HepG2 (cell line): ENCODE measurements at regions not wholly inside any gene's neighbourhood (a gene's known extent, or its start where the extent isn't known, plus 50 kb on each side); places are given as distances from the start of the nearest gene placed in this dataset.

Experiments used
- ATAC-seq: fragments of 200-7000 bp; cut with Tn5 transposase; 3 replicates; pipeline ENCODE4 v1.9.1; 2020; ENCODE audit warnings: mild to moderate bottlenecking, moderate library complexity
- BruUV-seq: library from RNA; stranded (reverse); fragments of 400-500 nt; replicated peaks from 2 replicates; lab custom pipeline; 2021; lab: Mats Ljungman, UMichigan
- CTCF ChIA-PET: fragments of 300-600 bp; formaldehyde crosslinking; extraction: SDS; loops from one replicate; lab custom pipeline; 2021; ENCODE audit warnings: low total read pairs, inconsistent platforms, low intra/inter-chr PET ratio; lab: Yijun Ruan, JAX
- POLR2A ChIA-PET: fragments of 350-600 bp; sonication (Branson Sonifier 250); formaldehyde crosslinking; loops from one replicate; lab custom pipeline; 2020; ENCODE audit warnings: antibody characterized with exemption, inconsistent platforms; lab: Yijun Ruan, JAX
- DNase-seq: peaks from one replicate; pipeline ENCODE4 v3.0.0-alpha.2; 2015; ENCODE audit warnings: low spot score
- FAIRE-seq: peaks from 3 replicates; lab custom pipeline; 2011; peaks lifted over from hg19 to GRCh38; lab: Jason Lieb, UNC
- H2AFZ ChIP-seq: one replicate; pipeline ENCODE4 v1.6.1; 2011; ENCODE audit warnings: low read length, inconsistent platforms
- H3K27ac ChIP-seq: fragments of 300-600 bp; 3 replicates; pipeline ENCODE4 v1.8.0; 2011; ENCODE audit warnings: mixed run types, mild to moderate bottlenecking, mixed read lengths, low read length, inconsistent platforms; ENCODE audit not compliant: insufficient read depth; ENCODE audit errors: extremely low read length
- H3K27me3 ChIP-seq, 2 experiments: fragments of 200-600 bp in 1 of 2; 2 replicates in 1 of 2; 3 replicates in 1 of 2; pipeline versions ENCODE4 v1.6.0 to v1.8.0; 2011; ENCODE audit warnings: low read length in 2 of 2, mild to moderate bottlenecking in 2 of 2, moderate library complexity in 2 of 2, inconsistent platforms in 1 of 2; ENCODE audit not compliant: insufficient read depth in 2 of 2, control insufficient read depth in 1 of 2
- H3K36me3 ChIP-seq, 2 experiments: fragments of 200-600 bp in 1 of 2; replicated peaks in 1 of 2; 2 replicates in 1 of 2; 3 replicates in 1 of 2; pipeline versions ENCODE4 v1.5.1 to v1.8.0; 2011; ENCODE audit warnings: low read length in 2 of 2, inconsistent platforms in 1 of 2; ENCODE audit not compliant: insufficient read depth in 2 of 2, control insufficient read depth in 1 of 2
- H3K4me1 ChIP-seq: 2 replicates; pipeline ENCODE4 v1.5.1; 2012; ENCODE audit warnings: low read length, inconsistent platforms; ENCODE audit not compliant: insufficient read depth
- H3K4me2 ChIP-seq: 2 replicates; pipeline ENCODE4 v1.6.0; 2011; ENCODE audit warnings: low read depth, low read length, inconsistent platforms
- H3K4me3 ChIP-seq, 3 experiments: fragments of 200-600 bp in 1 of 3; sonication (generic), shearing (Covaris generic) in 1 of 3; replicated peaks in 1 of 3; 2 replicates each; pipeline ENCODE4 v1.5.1; 2011 to 2016; ENCODE audit warnings: low read length in 3 of 3, inconsistent platforms in 2 of 3, low read depth in 2 of 3, mild to moderate bottlenecking in 2 of 3, control low read depth in 1 of 3, mixed read lengths in 1 of 3; ENCODE audit not compliant: insufficient read depth in 1 of 3
- H3K79me2 ChIP-seq: one replicate; pipeline ENCODE4 v1.6.1; 2011; ENCODE audit warnings: low read length, inconsistent platforms; ENCODE audit not compliant: insufficient read depth
- H3K9ac ChIP-seq: 2 replicates; pipeline ENCODE4 v1.6.0; 2011; ENCODE audit warnings: mild to moderate bottlenecking, low read depth, low read length, inconsistent platforms; ENCODE audit not compliant: insufficient read depth
- H3K9me3 ChIP-seq: 2 replicates; pipeline ENCODE4 v1.5.1; 2012; ENCODE audit warnings: mild to moderate bottlenecking, low read length
- H4K20me1 ChIP-seq: 2 replicates; pipeline ENCODE4 v1.6.0; 2011; ENCODE audit warnings: inconsistent platforms, mild to moderate bottlenecking, low read length, moderate library complexity; ENCODE audit not compliant: insufficient read depth
- CREB3 ChIP-seq: sonication (generic); formaldehyde crosslinking; IDR thresholded peaks from 2 replicates; pipeline ENCODE4 v1.5.0; 2020; ENCODE audit warnings: missing genetic modification reagents
- ELF1 ChIP-seq: sonication (generic); formaldehyde crosslinking; IDR thresholded peaks from 2 replicates; pipeline ENCODE4 v1.4.0; 2020; ENCODE audit warnings: missing genetic modification reagents
- HMG20B ChIP-seq: conservative IDR thresholded peaks from 2 replicates; pipeline ENCODE4 v1.6.1; 2016; ENCODE audit warnings: missing genetic modification reagents, missing compliant biosample characterization
- MAFK ChIP-seq, 2 experiments: IDR thresholded peaks in 1 of 2; conservative IDR thresholded peaks in 1 of 2; 2 replicates each; pipeline ENCODE4 v1.6.1; 2011; ENCODE audit warnings: improper control_type of control experiment in 2 of 2, low read length in 2 of 2
- POGZ ChIP-seq: sonication (generic); formaldehyde crosslinking; IDR thresholded peaks from 2 replicates; pipeline ENCODE4 v1.4.0; 2020; ENCODE audit warnings: mild to moderate bottlenecking, missing genetic modification reagents
- SIN3A ChIP-seq: IDR thresholded peaks from 2 replicates; pipeline ENCODE4 v1.6.1; 2011; ENCODE audit warnings: low read depth, mild to moderate bottlenecking, control low read depth, low read length, borderline replicate concordance
- SMAD9 ChIP-seq: sonication (generic); formaldehyde crosslinking; IDR thresholded peaks from 2 replicates; pipeline ENCODE4 v1.5.1; 2020; ENCODE audit warnings: mild to moderate bottlenecking, missing genetic modification reagents
- SNAPC2 ChIP-seq: sonication (generic); formaldehyde crosslinking; IDR thresholded peaks from 2 replicates; pipeline ENCODE4 v1.8.1; 2022; ENCODE audit warnings: mild to moderate bottlenecking, missing genetic modification reagents
- ZMYM2 ChIP-seq: sonication (generic); formaldehyde crosslinking; IDR thresholded peaks from 2 replicates; pipeline ENCODE4 v1.8.0; 2022; ENCODE audit warnings: mild to moderate bottlenecking, missing genetic modification reagents
- ZNF12 ChIP-seq: sonication (generic); formaldehyde crosslinking; IDR thresholded peaks from 2 replicates; pipeline ENCODE4 v1.5.0; 2020; ENCODE audit warnings: missing genetic modification reagents
- ZNF281 ChIP-seq: sonication (generic); formaldehyde crosslinking; IDR thresholded peaks from 2 replicates; pipeline ENCODE4 v1.4.0; 2020; ENCODE audit warnings: missing genetic modification reagents, borderline replicate concordance
- ZNF543 ChIP-seq: sonication (generic); formaldehyde crosslinking; IDR thresholded peaks from 2 replicates; pipeline ENCODE4 v1.4.0; 2020; ENCODE audit warnings: mild to moderate bottlenecking, missing genetic modification reagents
- WGBS: methylation state at CpG from one replicate; pipeline ENCODE4 v1.1.6; 2017; ENCODE audit warnings: low lambda C conversion rate; 5-methylcytosine and 5-hydroxymethylcytosine counted together
- in situ Hi-C: cut with HindIII; loops from 2 replicates; pipeline ENCODE4 v1.10.0; 2017; ENCODE audit warnings: low pct_unique_long_range_greater_than_20kb; ENCODE audit not compliant: extremely low pct_ligation_motif_present
- intact Hi-C: fragments of 100-400 bp; cut with micrococcal nuclease; formaldehyde crosslinking; loops from one replicate; pipeline ENCODE4 v1.10.0; 2022; ENCODE audit not compliant: unreplicated experiment

- Histone ChIP-seq H3K27me3 (no peaks in the 10 kb centered on the region), H3K4me3 (no peak overlapping the region), H3K9me3 (no peaks in the 10 kb centered on the region), H3K4me1 (no peaks in the 10 kb centered on the region), H3K9ac (no peak overlapping the region), H3K36me3 (no peaks in the 10 kb centered on the region), H2AFZ (no peak overlapping the region), H3K27ac (no peak overlapping the region), H3K79me2 (no peaks in the 10 kb centered on the region), H3K4me2 (no peak overlapping the region), H4K20me1 (no peaks in the 10 kb centered on the region)
- ChIA-PET CTCF (no interaction called here), POLR2A (no interaction called here)
- BruUV-seq, result no TSS peak
- DNase-seq, result no peak
- no peak for TF ChIP-seq ZNF12 (CRISPR knock-in tag)
- peak in 1 of 2 experiments; percentile 21; a peak in 1 of 4 replicates for TF ChIP-seq MAFK (conservative IDR thresholded peaks at IDR 0.05 in 1 of 2, IDR thresholded peaks at IDR 0.05 in 1 of 2; ENCODE audit: low read length in 2 of 2)
- FAIRE-seq, result no peak
- in situ Hi-C loops (no loop called here), intact Hi-C loops (no loop called here)
- ATAC-seq, result no peak
These were observed 153.4 kb upstream of the NPY start for GRCh38 chr7:24130631-24131030.

GRCh38 chr7:24133691-24134090 lies 150.3 kb upstream of the NPY start:
- no peaks in the 10 kb centered on the region for H3K79me2 ChIP-seq
- intact Hi-C loops (no loop called here), in situ Hi-C loops (no loop called here)
- H3K9ac ChIP-seq, result no peak overlapping the region
- H3K36me3 ChIP-seq, result no peaks in the 10 kb centered on the region
- WGBS, result 6% methylated on average over 2 of the region's 4 CpGs
- no peaks in the 10 kb centered on the region for H4K20me1 ChIP-seq
- no peaks in the 10 kb centered on the region for H3K27me3 ChIP-seq
- H3K27ac ChIP-seq, result no peak overlapping the region
- no peak for ATAC-seq
- POLR2A ChIA-PET, result no interaction called here
- BruUV-seq, result no TSS peak
- DNase-seq, result no peak
- no peak overlapping the region for H3K4me3 ChIP-seq
- H3K4me2 ChIP-seq, result no peak overlapping the region
- FAIRE-seq, result no peak
- H3K4me1 ChIP-seq, result no peaks in the 10 kb centered on the region
- no peaks in the 10 kb centered on the region for H3K9me3 ChIP-seq
- CTCF ChIA-PET, result no interaction called here
- H2AFZ ChIP-seq, result no peak overlapping the region
- TF ChIP-seq SIN3A (no peak), CREB3 (no peak), SMAD9 (CRISPR knock-in tag) (no peak), ELF1 (CRISPR knock-in tag) (no peak), POGZ (no peak), SNAPC2 (CRISPR knock-in tag) (no peak), HMG20B (CRISPR knock-in tag) (no peak), ZNF543 (CRISPR knock-in tag) (no peak), ZMYM2 (CRISPR knock-in tag) (no peak), ZNF281 (CRISPR knock-in tag) (no peak)
